HG03354 (cell line): ENCODE measurements at regions not wholly inside any gene's neighbourhood (a gene's known extent, or its start where the extent isn't known, plus 50 kb on each side); places are given as distances from the start of the nearest gene placed in this dataset.
"Not testable (repeated sequence)": the region's sequence is repeated elsewhere in the genome, so short reads cannot be mapped to it uniquely, and the experiment has no call there.

Experiments used
- ATAC-seq: cut with Tn5 transposase; IDR thresholded peaks from one replicate; pipeline ENCODE4 v1.9.1; 2021; ENCODE audit warnings: mild to moderate bottlenecking; ENCODE audit not compliant: unreplicated experiment, poor library complexity, severe bottlenecking

DNA sequence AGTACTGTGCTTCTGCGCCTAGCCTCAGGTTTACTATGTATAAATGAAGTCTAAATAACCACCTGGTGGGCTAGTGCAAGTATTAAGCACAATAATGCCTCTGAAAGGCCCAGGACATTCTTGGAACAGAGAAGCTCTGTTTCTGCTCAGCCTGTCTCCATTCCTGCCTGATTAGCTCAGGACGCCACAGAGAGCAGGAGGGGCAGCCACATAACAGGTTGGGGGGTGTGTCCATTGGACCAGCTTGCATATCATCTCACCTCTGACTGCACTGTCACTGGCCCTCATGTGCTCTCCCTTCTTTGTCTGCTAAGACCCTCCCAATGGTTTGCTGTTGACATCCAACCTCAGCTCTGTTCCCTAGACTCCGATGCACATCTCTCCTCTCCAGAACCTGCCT, 52.8 kb upstream of the IKZF1 start:
- no peak for ATAC-seq

DNA sequence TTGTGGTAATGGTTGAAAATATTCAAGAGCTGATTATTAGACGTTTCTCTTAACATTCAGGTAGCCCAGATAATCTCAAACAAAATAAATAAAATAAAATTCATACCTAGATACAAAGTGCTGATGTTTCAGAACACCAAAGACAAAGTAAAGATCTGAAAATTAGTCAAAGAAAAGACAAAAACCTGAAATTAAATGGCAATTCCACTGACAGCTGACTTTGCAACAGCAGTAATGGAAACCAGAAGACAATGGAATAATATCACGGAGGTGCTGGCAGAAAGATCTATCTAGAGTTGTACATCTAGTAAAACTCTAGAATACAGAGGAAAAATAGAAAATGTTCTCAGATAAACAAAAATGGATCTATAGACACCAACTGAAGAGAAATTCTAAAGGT, 58.0 kb upstream of the IKZF1 start:
- no peak for ATAC-seq

DNA sequence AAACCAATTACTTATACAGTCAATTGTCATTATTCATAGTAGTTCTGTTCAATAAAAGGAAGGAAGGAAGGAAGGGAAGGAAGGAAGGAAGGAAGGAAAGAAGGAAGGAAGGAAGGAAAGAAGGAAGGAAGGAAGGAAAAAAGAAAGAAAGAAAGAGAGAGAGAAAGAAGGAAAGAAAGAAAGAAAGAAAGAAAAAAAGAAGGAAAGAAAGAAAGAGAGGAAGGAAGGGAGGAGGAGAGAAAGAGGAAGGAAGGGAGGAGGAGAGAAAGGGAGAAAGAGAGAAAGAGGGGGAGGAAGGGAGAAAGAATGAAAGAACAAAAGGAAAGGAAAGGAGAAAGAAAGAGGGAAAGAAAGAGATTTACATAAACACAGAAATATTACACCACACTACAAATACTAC, 62.4 kb upstream of the IKZF1 start:
- not testable (repeated sequence) for ATAC-seq

DNA sequence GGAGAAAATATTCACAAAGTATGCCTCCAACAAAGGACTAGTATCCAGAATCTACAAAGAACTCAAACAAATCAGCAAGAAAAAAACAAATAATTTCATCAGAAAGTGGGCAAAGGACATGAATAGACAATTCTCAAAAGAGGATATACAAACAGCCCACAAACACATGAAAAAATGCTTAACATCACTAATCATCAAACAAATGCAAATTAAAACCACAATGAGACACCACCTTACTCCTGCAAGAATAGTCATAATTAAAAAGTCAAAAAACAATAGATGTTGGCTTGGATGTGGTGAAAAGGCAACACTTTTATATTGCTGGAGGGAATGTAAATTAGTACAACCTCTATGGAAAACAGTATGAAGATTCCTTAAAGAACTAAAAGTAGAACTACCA, 63.8 kb upstream of the IKZF1 start:
- not testable (repeated sequence) for ATAC-seq

DNA sequence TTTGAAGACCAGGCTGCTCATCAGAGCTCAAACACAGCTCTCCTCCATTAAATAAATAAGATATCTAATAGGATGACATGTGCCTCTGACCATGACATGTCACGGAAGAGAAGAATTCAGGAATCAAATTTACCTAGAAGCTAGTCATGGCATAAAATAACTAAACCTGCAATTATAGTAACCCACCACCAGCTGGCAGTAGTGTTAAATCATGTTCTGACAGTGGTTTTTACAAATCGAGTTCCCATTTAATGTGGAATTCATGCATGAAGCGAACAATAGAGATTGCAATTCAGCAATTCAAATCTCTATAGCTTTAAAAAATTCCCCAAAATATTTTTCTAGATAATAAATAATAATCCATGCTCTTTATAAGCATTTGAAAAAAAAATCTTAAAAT, 74.6 kb upstream of the IKZF1 start:
- no peak for ATAC-seq

DNA sequence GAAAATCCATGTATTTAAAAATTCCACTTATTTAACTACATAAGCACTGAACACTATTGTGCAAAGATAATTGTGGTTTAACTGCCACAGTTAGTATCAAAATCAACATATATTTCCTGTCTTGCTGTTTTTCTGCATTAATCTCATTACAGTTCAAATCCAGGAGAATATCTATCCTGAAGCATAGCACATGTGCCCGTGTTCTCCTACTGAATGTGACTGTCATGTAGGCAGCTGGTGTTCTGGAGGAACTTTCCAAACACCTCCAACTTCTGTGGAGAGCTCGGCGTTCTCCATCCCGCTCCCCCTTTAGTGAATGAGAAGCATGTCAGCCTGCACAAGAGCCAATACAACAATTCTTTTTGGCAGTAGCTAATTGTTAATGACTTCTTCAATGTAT, 76.4 kb upstream of the IKZF1 start:
- no peak for ATAC-seq

DNA sequence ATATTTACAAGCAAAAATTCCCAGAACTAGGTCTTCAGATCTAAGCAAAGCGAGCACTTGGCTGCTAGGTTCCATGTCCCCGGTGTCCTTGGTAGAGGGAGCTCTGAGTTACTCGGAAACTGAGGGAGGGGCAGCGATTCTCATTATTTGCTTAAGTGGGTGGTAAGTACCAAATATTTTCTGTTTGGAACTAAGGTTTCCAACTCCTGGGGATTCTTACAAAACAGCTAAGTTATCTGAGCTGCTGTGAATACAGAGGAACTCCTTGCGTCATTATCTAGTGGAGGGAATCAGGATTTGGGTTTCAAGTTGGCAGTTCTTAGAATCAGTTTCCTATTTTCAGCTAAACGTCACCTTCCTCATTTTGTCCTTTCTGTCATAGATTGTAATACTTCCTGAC, 76.8 kb upstream of the IKZF1 start:
- no peak for ATAC-seq

DNA sequence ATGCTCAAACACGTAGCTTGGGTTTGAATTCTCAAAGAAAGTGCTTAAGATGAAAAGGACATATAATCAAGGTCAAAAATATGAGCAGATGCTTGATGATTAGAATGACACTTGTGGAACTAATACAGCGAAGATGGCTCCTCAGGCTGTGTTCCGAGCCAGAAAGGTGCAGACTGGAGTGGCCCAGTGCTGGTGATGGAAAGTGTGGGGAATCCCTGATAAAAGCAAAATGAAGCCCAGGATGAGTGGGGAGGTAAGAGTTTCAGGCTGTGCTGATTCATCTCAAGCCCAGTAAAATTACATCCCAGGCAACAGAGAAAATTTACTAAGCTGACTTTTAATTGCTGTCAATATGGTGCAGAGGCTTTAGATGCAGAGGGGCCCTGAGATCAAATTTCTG, 77.8 kb upstream of the IKZF1 start:
- ATAC-seq: no peak

DNA sequence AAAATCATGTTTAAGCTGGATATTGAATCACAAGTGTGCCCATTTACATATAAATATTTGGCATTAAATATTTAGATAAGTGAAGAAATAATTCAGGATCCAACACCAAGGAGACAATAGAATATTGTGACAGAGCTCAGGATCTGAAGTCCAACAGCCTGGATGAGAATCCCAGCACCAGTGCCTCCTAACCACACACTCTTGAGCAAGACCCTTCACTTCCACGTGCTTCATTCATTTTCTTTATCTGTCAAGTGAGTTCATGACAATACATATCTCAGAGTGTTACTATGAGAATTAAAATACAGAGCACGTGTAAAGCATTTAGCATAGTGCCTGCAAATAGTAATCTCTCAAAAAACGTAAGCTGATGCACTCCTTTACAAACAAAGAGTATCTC, 78.4 kb upstream of the IKZF1 start:
- ATAC-seq: no peak

DNA sequence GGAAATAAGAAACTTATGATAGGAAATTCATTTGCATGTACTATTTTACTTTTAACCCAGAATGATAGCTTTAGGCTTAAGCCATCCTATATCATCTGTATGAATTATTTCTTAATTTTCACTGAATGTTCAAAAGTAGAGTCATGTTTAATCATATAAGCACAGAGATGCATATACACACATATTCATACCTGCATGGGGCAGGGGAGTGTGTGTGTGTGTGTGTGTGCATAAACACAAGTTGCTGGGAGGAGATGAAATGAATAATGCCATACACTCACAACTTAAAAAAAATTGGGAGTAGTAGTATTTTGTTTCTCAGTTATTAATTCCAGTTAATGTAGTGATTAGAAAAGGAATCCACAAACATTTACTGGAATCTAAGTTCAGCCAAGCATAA, 83.1 kb upstream of the IKZF1 start:
- ATAC-seq: no peak

DNA sequence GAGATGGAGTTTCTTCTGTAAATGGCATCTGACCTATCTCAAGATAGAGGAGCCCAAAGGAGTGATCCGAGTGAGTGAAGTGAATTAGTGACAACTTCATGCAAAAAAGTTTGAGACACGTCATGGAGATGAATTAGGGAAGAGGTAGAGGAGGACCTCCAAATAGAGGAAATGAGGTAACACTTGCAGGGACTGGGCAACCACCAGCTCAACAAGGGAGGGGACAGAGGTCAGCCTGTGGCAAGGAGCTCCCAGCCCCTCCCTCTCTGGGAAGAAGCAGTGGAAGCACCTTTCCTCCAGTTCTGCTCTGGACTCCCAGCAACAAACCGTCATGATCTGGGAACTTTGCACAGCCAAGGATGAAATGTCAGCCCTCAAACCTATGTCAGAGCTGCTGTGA, 83.5 kb upstream of the IKZF1 start:
- ATAC-seq: no peak

DNA sequence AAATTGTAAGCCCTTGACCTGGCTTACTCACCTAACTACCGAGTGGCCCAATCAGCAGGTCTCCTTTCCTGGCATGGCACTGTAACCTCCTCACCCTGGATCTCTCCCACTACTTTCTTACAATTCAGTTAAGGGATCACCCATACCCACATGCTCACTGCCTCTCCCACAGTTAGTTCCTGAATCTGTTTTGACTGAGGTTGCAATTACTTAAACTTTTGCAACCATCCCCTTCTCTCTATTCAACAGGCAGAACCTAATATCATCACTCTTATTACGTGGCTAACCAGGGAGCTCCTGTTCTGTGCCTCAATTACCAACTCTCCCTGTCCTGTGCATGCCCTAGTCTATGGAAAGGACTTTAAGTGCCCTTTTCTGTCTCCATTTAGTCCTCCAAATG, 84.2 kb upstream of the IKZF1 start:
- ATAC-seq: no peak

DNA sequence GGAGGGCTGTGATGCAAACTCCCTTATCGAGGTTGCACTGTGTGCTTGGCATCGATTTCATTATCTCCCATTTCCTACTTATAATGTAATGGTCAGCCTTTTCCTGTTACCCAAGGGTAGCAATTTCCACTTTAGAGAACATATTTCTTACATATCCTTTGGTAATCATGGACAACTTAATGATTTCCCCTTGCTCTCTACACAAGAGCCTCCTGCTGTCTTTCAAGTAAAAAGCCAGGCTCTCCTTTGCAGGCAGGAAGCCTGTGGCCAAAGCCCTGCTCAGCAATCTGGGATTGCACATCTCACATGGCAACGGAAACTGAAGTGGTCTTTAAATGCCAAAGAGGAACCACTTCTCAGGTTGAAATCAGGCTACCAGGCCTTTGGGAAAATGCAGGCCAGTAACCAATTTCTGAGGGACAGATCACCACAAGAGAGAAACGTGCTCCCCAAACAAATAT, 86.7 kb upstream of the IKZF1 start:
- ATAC-seq: no peak

DNA sequence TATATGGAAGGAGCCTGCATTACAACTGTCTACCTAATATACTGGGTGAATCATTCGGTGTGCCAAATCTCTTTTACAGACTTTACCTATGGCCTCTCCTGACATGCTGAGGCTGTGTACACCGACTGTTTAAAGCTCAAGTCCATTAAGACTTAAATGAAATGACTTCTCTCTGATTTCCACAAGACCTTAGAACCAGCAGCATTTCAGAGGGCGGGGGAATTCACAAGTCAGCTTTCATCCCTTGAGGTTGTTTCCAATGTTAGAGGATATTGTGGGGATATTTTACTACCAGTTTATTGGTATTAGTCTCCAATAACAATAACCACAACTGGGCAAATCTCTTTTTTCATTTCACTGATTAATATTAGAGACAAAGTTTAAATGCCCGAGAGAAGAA, 87.1 kb upstream of the IKZF1 start:
- ATAC-seq: no peak

DNA sequence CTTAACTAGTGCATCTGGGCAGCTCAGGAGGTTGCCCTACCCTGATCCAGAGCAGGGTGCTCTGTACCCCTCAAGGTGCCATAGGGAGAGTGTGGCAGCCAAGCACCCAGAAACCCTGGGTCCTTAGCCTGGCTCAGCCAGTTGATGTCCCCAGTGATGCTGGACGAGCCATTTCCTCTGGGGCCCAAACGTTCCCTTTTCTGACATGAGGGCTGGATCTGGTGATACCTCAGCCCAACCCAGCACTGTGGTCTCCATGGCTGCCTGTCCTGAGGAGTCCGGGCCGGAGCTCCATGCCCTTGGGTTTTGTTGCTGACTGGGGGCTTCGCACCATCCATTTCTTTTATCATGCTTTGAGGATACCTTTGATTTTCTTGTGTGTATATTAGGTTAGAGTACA, 87.9 kb upstream of the IKZF1 start:
- no peak for ATAC-seq

DNA sequence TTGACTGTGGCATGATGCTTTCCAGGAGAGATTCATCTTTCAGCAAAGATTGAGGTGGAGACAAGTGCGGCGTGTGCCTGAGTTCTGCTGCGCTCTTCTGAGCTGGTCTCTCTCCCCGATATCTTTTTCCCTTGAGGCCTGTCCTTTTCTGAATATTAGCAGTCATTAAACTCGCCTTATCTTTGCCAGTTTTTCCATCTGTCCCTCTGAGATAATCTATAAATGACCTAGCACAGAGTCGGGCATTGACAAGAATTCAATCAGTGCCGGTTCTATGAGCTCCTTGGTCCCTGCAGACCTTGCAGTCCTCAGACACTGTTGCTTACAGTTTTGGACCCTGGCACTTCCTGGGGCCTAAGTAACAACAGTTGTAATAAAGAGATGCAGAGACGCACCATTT, 89.7 kb upstream of the IKZF1 start:
- no peak for ATAC-seq

DNA sequence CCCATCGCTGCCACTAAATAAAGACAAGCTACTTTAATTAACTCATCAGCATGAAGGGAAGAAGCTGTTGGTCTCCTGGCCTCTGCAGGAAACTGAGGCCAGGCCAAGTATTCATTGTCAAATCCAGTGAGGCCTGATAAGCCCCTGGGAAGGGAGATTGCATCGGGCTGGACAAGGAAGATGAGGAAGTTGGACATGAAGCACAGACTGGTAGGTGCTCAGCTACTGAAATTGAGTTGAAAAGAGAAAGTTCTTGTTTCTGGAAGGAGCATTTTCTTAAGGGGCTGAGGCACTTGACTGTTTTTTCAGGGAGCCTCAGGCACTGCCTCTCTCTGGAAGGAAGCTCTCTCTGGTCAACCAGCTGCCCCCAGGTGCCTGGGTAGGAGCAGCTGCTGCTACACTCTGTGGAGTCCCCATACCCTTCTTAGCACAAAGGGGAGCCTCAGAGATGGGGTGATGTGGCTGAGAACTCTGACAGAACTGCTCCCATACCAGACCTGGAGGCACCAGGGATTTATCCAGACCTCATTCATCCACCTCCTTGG, 90.3 kb upstream of the IKZF1 start:
- no peak for ATAC-seq

DNA sequence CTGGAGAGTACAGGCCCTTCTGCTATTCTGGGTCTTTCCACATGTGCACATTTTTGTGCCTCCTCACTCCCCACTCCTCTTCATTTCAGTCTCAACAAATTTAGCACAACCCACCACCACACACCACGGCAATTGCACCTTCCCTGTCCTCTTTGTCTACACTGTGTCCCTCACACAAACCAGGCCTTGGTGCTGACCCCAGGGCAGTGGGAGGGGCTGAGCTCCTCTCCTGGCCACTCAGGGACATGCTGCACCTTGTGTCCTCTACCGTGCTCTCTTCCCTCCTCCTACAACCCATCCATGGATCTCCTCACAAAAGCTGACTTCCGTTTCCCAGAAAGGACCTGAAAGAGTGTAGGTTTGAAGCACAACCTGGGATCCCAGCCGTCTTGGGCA, 90.9 kb upstream of the IKZF1 start:
- ATAC-seq: no peak

DNA sequence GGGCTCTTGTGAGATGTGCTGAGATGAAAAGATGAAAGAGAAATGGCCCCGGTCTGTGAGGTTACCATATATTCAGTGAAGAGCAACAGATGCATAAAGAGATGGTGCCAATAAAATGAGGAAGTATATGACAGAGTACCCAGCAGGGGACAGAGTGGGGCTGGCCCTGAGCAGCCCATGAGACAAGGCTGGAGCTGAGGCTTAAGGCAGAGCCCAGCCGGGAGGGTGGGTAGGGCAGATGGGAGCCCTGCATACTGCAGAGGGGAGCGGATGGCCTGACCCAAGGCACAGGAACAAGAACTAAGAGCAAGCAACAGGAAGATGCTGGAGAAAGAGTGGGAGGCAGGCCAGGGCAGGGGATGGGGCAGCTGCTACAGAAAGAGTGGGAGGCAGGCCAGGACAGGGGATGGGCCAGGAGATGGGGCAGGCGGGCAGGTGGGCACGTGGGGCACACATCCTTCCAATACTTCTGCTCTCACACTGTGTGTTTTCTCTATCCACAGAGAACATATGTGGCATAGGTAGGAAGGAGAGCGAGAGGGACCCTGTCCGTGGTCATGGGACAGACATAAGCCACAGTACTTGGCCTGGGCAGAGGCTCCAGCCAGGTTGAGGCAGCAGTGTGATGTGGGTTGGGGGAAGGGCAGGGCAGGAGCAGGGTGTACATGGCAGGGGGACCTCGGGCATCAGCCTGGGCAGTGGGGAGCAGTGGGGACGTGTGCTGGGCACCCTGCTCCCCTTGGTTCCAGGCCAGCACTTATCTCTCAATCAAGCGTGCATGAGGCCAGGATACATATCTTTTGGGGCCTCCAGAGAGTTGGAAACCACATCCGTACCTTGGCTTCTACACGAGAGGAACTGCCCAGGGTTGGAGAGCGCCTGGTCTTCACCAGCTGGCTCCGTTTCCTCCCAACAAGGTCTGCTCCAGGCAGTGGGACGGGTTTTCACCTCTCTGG, 91.6 kb upstream of the IKZF1 start:
- ATAC-seq: peak; percentile 68

DNA sequence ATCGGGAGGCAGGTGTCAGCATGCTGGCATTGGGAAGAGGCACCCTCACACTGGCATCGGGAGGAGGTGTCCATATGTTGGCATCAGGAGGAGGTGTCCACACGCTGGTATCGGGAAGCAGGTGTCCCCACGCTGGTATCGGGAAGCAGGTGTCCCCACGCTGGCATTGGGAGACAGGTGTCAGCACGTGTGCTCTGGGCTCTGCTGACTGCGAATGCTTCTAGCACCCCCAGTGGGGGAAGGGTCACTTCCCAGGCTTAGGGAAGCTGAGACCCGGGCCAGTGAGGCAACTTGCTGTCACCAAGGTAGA, 92.5 kb upstream of the IKZF1 start:
- no peak for ATAC-seq

DNA sequence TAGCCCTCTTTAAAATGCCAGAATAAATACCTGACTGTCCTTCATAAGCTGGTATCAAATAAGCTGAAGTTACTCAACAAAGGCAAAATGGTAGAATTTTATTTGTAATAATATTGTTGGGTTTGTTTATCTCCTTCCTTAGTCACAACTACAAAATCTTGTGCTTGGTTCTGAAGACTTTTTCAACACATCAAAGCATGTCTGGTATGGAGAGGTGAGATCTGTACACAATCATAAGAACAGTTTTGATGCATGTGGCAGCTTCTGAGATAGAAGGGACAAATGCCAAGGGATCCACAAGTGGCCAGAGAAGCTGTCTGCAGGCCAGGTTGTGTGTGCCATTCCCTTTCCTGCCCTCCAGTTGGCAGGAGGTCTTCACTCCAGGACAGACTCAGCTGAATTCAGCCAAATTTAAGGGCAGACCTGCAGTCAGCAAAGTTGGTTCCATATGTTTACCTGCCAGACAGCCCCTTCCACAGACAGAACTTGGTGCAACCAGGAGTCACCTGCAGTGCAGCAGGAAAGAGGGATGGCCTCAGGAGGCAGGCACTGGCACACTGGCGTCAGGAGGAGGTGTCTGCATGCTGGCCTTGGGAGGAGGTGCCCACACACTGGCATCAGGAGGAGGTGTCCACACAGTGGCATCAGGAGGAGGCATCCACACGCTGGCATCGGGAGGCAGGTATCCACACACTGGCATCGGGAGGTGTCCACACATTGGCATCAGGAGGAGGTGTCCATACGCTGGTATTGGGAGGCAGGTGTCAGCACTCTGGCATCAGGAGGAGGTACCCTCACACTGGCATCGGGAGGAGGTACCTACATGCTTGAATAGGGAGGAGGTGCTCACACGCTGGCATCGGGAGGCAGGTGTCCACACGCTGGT, 93.1 kb upstream of the IKZF1 start:
- ATAC-seq: no peak
